CD14-positive monocyte (primary cell): ENCODE measurements at regions not wholly inside any gene's neighbourhood (a gene's known extent, or its start where the extent isn't known, plus 50 kb on each side); places are given as distances from the start of the nearest gene placed in this dataset.

Experiments used
- DNase-seq, 3 donors: peaks; one replicate each; pipeline ENCODE4 v3.0.0-alpha.2; 2011 to 2022
- H2AFZ ChIP-seq: 2 replicates; pipeline ENCODE4 v1.6.0; 2012; ENCODE audit warnings: mild to moderate bottlenecking, low read depth, low read length, inconsistent platforms; ENCODE audit not compliant: insufficient read depth, poor library complexity, severe bottlenecking
- H3K27ac ChIP-seq, 2 donors: 1 replicate in 1 of 2; 2 replicates in 1 of 2; pipeline ENCODE4 v1.5.1; 2012 to 2013; ENCODE audit warnings: low read length in 2 of 2, control low read depth in 1 of 2, inconsistent platforms in 1 of 2, low read depth in 1 of 2, mild to moderate bottlenecking in 1 of 2
- H3K27me3 ChIP-seq, 2 donors: one replicate each; pipeline versions ENCODE4 v1.6.0 to v1.6.1; 2011 to 2013; ENCODE audit warnings: low read length in 2 of 2; ENCODE audit not compliant: control insufficient read depth in 2 of 2, insufficient read depth in 2 of 2
- H3K36me3 ChIP-seq, 2 donors: replicated peaks in 1 of 2; 1 replicate in 1 of 2; 2 replicates in 1 of 2; pipeline versions ENCODE4 v1.5.1 to v1.6.1; 2012 to 2013; ENCODE audit warnings: low read length in 2 of 2, control low read depth in 1 of 2, inconsistent platforms in 1 of 2, mild to moderate bottlenecking in 1 of 2; ENCODE audit not compliant: insufficient read depth in 2 of 2, control insufficient read depth in 1 of 2
- H3K4me1 ChIP-seq, 2 donors: 1 replicate in 1 of 2; 2 replicates in 1 of 2; pipeline versions ENCODE4 v1.5.1 to v1.6.1; 2012 to 2013; ENCODE audit warnings: low read length in 2 of 2, control low read depth in 1 of 2, inconsistent platforms in 1 of 2, mild to moderate bottlenecking in 1 of 2, moderate library complexity in 1 of 2; ENCODE audit not compliant: insufficient read depth in 2 of 2, control insufficient read depth in 1 of 2
- H3K4me2 ChIP-seq: replicated peaks from 2 replicates; pipeline ENCODE3; 2012; ENCODE audit warnings: low read length, moderate library complexity, mild to moderate bottlenecking; ENCODE audit not compliant: poor library complexity, severe bottlenecking; ENCODE audit errors: extremely low read depth
- H3K4me3 ChIP-seq, 3 experiments: fragments of 200-600 bp in 1 of 3; sonication (generic) in 1 of 3; replicated peaks in 1 of 3; 1 replicate in 2 of 3; 2 replicates in 1 of 3; pipeline ENCODE4 v1.5.1; 2011 to 2013; ENCODE audit warnings: low read length in 3 of 3, mild to moderate bottlenecking in 3 of 3, control low read depth in 2 of 3, low read depth in 2 of 3, inconsistent platforms in 1 of 3, moderate library complexity in 1 of 3
- H3K79me2 ChIP-seq: 2 replicates; pipeline ENCODE4 v1.6.0; 2012; ENCODE audit warnings: mild to moderate bottlenecking, control low read depth, inconsistent platforms, low read length, moderate library complexity; ENCODE audit not compliant: insufficient read depth
- H3K9ac ChIP-seq: 2 replicates; pipeline ENCODE4 v1.6.0; 2017; ENCODE audit warnings: low read length, mild to moderate bottlenecking; ENCODE audit not compliant: insufficient read depth, poor library complexity, severe bottlenecking
- H3K9me3 ChIP-seq, 2 donors: replicated peaks in 1 of 2; 1 replicate in 1 of 2; 2 replicates in 1 of 2; pipeline versions ENCODE4 v1.5.1 to v1.6.1; 2012 to 2013; ENCODE audit warnings: low read length in 2 of 2, control low read depth in 1 of 2; ENCODE audit not compliant: control insufficient read depth in 1 of 2, insufficient read depth in 1 of 2
- H4K20me1 ChIP-seq: 2 replicates; pipeline ENCODE4 v1.6.0; 2012; ENCODE audit warnings: mild to moderate bottlenecking, low read length, control low read depth, moderate library complexity; ENCODE audit not compliant: insufficient read depth
- H3K27ac Mint-ChIP-seq, 7 donors: one replicate each; pipeline ENCODE4 v1.8.0; 2020; ENCODE audit warnings: mild to moderate bottlenecking in 7 of 7, mixed read lengths in 7 of 7, moderate library complexity in 6 of 7, inconsistent platforms in 2 of 7
- H3K27me3 Mint-ChIP-seq, 3 donors: one replicate each; pipeline ENCODE4 v1.8.0; 2021 to 2022; ENCODE audit warnings: low read depth in 3 of 3, mild to moderate bottlenecking in 3 of 3, mixed read lengths in 3 of 3, moderate library complexity in 3 of 3, inconsistent platforms in 1 of 3
- H3K36me3 Mint-ChIP-seq, 2 donors: one replicate each; pipeline ENCODE4 v1.8.0; 2020; ENCODE audit warnings: mixed read lengths in 2 of 2, inconsistent platforms in 1 of 2, mild to moderate bottlenecking in 1 of 2
- H3K4me1 Mint-ChIP-seq: one replicate; pipeline ENCODE4 v1.8.0; 2020; ENCODE audit warnings: mild to moderate bottlenecking, mixed read lengths
- H3K4me3 Mint-ChIP-seq, 2 donors: one replicate each; pipeline ENCODE4 v1.8.0; 2020; ENCODE audit warnings: mild to moderate bottlenecking in 2 of 2, mixed read lengths in 2 of 2, moderate library complexity in 1 of 2
- H3K9me3 Mint-ChIP-seq, 7 donors: one replicate each; pipeline ENCODE4 v1.8.0; 2020 to 2022; ENCODE audit warnings: mixed read lengths in 7 of 7, mild to moderate bottlenecking in 6 of 7, moderate library complexity in 6 of 7, inconsistent platforms in 2 of 7
- CTCF ChIP-seq: fragments of 200-600 bp; IDR thresholded peaks from one replicate; pipeline ENCODE4 v1.8.0; 2022; ENCODE audit warnings: antibody characterized with exemption, mild to moderate bottlenecking
- WGBS: methylation state at CpG from one replicate; pipeline ENCODE4 v1.1.5; 2013; ENCODE audit warnings: missing lambda C conversion rate; ENCODE audit not compliant: insufficient coverage; 5-methylcytosine and 5-hydroxymethylcytosine counted together
- intact Hi-C, 2 donors: fragments of 100-400 bp; cut with micrococcal nuclease; formaldehyde crosslinking; loops; one replicate each; pipeline versions ENCODE4 v1.15.0 to v1.15.1; 2023

- Mint-ChIP-seq H3K4me3 (no peak overlapping the region), H3K27me3 (peaks cover 12 to 23% (median 23%) of the 10 kb centered on the region in 3 donors), H3K4me1 (no peaks in the 10 kb centered on the region), H3K9me3 (peaks cover 0 to 2% (median 0%) of the 10 kb centered on the region in 7 donors), H3K27ac (no peak overlapping the region), H3K36me3 (no peaks in the 10 kb centered on the region)
- Histone ChIP-seq H3K36me3 (no peaks in the 10 kb centered on the region), H3K4me1 (no peaks in the 10 kb centered on the region), H3K27me3 (peaks cover 7% of the 10 kb centered on the region in 2 donors), H3K27ac (no peak overlapping the region), H3K79me2 (no peaks in the 10 kb centered on the region), H3K9ac (no peak overlapping the region), H2AFZ (no peak overlapping the region), H3K9me3 (no peaks in the 10 kb centered on the region), H3K4me2 (no peak overlapping the region), H3K4me3 (no peak overlapping the region), H4K20me1 (no peaks in the 10 kb centered on the region)
- 98% methylated on average over 3 of the region's 7 CpGs for WGBS
- intact Hi-C loops = no loop called here
- no peak for TF ChIP-seq CTCF
- no peak for DNase-seq
Observed at GRCh38 chr14:61179796-61180398, 101.2 kb downstream of the TMEM30B start.

GRCh38 chr14:61179061-61179690 is 102.0 kb downstream of the TMEM30B start:
- Histone ChIP-seq H3K79me2 (no peaks in the 10 kb centered on the region), H4K20me1 (no peaks in the 10 kb centered on the region), H3K36me3 (no peaks in the 10 kb centered on the region), H3K27ac (no peak overlapping the region), H3K4me3 (no peak overlapping the region), H3K9ac (no peak overlapping the region), H3K4me1 (no peaks in the 10 kb centered on the region), H3K27me3 (peaks cover 2% of the 10 kb centered on the region in 2 donors), H3K9me3 (no peaks in the 10 kb centered on the region), H3K4me2 (no peak overlapping the region), H2AFZ (no peak overlapping the region)
- no peak for DNase-seq
- intact Hi-C loops = no loop called here
- Mint-ChIP-seq H3K36me3 (no peaks in the 10 kb centered on the region), H3K4me1 (no peaks in the 10 kb centered on the region), H3K9me3 (peaks cover 0 to 2% (median 0%) of the 10 kb centered on the region in 7 donors), H3K27me3 (peaks cover 15 to 23% (median 20%) of the 10 kb centered on the region in 3 donors), H3K27ac (no peak overlapping the region), H3K4me3 (no peak overlapping the region)
- TF ChIP-seq CTCF = no peak
- 84% methylated on average over 7 of the region's 7 CpGs for WGBS
